ENCODE measurements at regions not wholly inside any gene's neighbourhood (a gene's known extent, or its start where the extent isn't known, plus 50 kb on each side); places are given as distances from the start of the nearest gene placed in this dataset.
A peak's percentile ranks its signal among the peaks of the same experiment; 100 is the strongest.

DNA sequence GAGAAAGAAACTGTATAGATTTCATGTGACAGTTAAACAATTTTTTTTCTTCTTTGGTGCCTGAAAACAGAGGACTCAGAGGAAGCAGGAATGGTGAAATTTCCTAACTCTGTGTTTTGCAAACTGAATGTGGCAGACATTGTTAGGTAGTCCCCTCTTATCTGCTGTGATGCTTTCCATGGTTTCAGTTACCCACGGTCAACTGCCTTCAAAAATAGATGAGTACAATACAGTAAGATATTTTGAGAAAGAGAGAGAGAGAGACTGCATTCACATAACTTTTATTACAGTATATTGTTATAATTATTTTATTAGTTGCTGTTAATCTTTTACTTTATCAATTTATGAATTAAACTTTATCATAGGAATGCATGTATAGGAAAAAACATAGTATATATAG lies 627.2 kb downstream of the CCDC171 start:
- H3K27me3 ChIP-seq (replicated peaks): no peaks in the 10 kb centered on the region
- no peak overlapping the region for H3K4me3 ChIP-seq
- no peak for DNase-seq (ENCODE audit: low read depth in 1 of 2, low spot score in 2 of 2)
- no peaks in the 10 kb centered on the region for H3K9me3 ChIP-seq (replicated peaks)
- H3K36me3 ChIP-seq: no peaks in the 10 kb centered on the region
- H3K4me1 ChIP-seq (replicated peaks): no peaks in the 10 kb centered on the region
- no peak overlapping the region for H3K27ac ChIP-seq

GRCh38 chr9:16180546-16180945 lies 627.7 kb downstream of the CCDC171 start:
- Histone ChIP-seq H3K27me3 (replicated peaks) (no peaks in the 10 kb centered on the region), H3K4me3 (no peak overlapping the region), H3K27ac (no peak overlapping the region), H3K36me3 (no peaks in the 10 kb centered on the region), H3K4me1 (replicated peaks) (no peaks in the 10 kb centered on the region), H3K9me3 (replicated peaks) (no peaks in the 10 kb centered on the region)
- no peak for DNase-seq (ENCODE audit: low read depth in 1 of 2, low spot score in 2 of 2)

DNA sequence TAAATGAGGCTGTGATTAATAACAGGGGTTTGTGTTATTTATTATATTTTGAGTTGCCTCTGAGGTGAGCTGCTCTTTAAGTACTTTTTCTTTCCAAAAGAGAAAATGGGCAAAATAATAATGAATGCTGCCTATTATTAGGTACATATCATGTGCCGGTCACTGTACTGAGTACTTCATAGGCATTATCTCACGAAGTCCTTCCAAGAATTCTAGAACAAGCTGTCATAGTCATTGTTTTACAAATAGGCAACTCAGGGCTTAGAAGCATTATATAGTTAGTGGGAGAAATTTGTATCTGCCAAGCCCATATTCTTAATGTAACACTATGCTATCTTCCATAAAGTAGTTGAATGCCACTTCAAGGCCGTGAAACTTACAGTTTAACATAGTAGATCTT lies 628.7 kb downstream of the CCDC171 start:
- no peaks in the 10 kb centered on the region for H3K36me3 ChIP-seq
- no peak for DNase-seq (ENCODE audit: low read depth in 1 of 2, low spot score in 2 of 2)
- H3K27me3 ChIP-seq (replicated peaks): no peaks in the 10 kb centered on the region
- H3K27ac ChIP-seq: no peak overlapping the region
- H3K9me3 ChIP-seq (replicated peaks): no peaks in the 10 kb centered on the region
- H3K4me1 ChIP-seq (replicated peaks): no peaks in the 10 kb centered on the region
- no peak overlapping the region for H3K4me3 ChIP-seq

DNA sequence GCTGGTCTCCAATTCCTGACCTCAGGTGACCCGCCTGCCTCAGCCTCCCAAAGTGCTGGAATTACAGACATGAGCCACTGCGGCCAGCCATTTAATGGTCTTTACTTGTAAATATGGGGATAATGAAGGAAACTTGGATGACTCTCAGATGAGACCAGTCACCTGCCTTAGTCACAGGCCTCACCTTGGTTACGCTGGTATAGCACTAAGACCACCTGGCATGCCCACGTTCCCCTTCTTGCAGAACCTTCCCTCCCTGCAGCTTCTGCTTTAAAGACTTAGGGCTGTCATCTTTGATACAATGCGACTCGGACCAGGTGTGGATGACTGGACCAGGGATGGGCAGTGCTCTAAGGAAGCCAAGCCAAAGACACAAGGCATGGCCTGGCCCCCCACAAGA lies 629.9 kb downstream of the CCDC171 start:
- Histone ChIP-seq H3K36me3 (no peaks in the 10 kb centered on the region), H3K4me1 (replicated peaks) (no peaks in the 10 kb centered on the region), H3K9me3 (replicated peaks) (no peaks in the 10 kb centered on the region), H3K4me3 (no peak overlapping the region), H3K27me3 (replicated peaks) (no peaks in the 10 kb centered on the region), H3K27ac (no peak overlapping the region)
- no peak for DNase-seq (ENCODE audit: low read depth in 1 of 2, low spot score in 2 of 2)

GRCh38 chr9:16184964-16185646 lies 632.3 kb downstream of the CCDC171 start:
- Histone ChIP-seq H3K27me3 (replicated peaks) (no peaks in the 10 kb centered on the region), H3K4me3 (no peak overlapping the region), H3K27ac (no peak overlapping the region), H3K4me1 (replicated peaks) (no peaks in the 10 kb centered on the region), H3K9me3 (replicated peaks) (no peaks in the 10 kb centered on the region), H3K36me3 (no peaks in the 10 kb centered on the region)
- DNase-seq (ENCODE audit: low read depth in 1 of 2, low spot score in 2 of 2): no peak

GRCh38 chr9:16191191-16191590 lies 638.3 kb downstream of the CCDC171 start:
- Histone ChIP-seq H3K36me3 (no peaks in the 10 kb centered on the region), H3K27ac (peak overlapping the region; percentile 39), H3K9me3 (replicated peaks) (no peaks in the 10 kb centered on the region), H3K27me3 (replicated peaks) (no peaks in the 10 kb centered on the region), H3K4me3 (no peak overlapping the region), H3K4me1 (replicated peaks) (peaks cover 34% of the 10 kb centered on the region)
- DNase-seq (ENCODE audit: low read depth in 1 of 2, low spot score in 2 of 2): no peak

DNA sequence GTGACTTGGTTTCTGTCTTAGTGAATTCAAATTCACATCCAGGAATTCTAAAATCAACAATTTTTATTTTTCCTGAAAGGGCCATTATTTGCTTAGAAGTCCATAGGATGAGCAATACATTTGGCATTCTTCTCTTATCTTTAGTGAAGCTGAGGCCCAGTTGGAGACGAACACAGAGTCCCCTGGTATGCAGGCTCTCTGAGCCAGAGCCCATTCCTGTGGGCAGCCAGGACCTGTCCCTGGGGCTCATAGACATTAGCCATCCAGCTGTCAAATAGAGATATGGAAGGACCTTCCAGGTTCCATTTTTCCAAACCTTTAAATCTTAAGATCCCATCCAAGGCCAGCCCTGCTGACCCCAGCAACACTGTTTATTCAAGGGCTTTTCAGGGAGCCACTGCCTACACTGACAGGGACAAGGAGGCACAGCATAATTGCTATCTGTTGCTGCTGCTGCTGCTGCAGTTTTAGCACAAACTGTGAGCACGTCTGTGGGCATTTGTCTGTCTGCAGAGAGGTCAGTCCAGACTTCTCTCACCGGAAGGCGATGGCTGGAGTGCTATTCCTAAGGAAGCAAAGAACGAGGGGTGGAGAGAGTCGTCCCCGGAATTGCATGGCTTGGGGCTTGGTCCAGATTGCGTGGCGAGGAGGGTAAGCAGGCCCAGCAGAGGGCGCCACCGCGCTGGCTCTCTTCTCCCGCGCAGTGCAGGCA lies 639.0 kb downstream of the CCDC171 start:
- peak overlapping the region; percentile 39; the same call in 1 of the 2 replicates for H3K27ac ChIP-seq
- no peaks in the 10 kb centered on the region for H3K36me3 ChIP-seq
- H3K4me3 ChIP-seq: no peak overlapping the region
- H3K27me3 ChIP-seq (replicated peaks): no peaks in the 10 kb centered on the region
- peaks cover 41% of the 10 kb centered on the region for H3K4me1 ChIP-seq (replicated peaks)
- no peaks in the 10 kb centered on the region for H3K9me3 ChIP-seq (replicated peaks)
- DNase-seq (ENCODE audit: low read depth in 1 of 2, low spot score in 2 of 2): peak; percentile 76 to 79

DNA sequence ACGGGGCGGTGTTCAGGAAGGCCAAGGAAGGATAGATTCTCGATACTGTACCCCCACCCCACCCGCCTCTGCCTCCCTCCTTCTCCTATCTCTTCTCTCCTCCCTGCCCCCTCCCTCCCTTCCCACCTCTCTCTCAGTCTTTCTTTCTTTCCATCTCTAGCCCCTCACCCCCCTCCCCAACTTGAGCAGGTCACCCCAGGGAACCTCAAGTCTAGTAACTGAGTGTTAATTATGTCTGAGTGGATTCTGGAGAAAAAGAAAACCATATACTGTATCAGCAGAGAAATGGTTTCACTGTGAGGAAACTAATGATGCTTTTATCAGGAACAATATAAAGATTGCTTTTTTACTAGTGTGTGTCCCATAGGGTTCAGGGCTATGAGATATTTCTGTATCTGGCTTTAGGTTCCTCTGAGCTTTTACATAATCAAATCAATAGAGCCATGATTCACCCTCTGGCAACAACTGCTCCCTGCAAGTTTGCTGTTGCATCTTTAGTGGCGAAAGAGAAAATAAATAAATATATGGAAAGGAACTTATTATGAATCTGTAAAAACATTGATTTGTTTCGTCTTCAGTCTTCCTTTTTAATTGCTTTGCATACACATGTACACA lies 639.7 kb downstream of the CCDC171 start:
- H3K27ac ChIP-seq: peak overlapping the region; percentile 28
- peak in 1 of 2 experiments; percentile 23 for DNase-seq (ENCODE audit: low read depth in 1 of 2, low spot score in 2 of 2)
- H3K9me3 ChIP-seq (replicated peaks): no peaks in the 10 kb centered on the region
- H3K36me3 ChIP-seq: no peaks in the 10 kb centered on the region
- H3K4me1 ChIP-seq (replicated peaks): peaks cover 47% of the 10 kb centered on the region
- H3K27me3 ChIP-seq (replicated peaks): no peaks in the 10 kb centered on the region
- no peak overlapping the region for H3K4me3 ChIP-seq

DNA sequence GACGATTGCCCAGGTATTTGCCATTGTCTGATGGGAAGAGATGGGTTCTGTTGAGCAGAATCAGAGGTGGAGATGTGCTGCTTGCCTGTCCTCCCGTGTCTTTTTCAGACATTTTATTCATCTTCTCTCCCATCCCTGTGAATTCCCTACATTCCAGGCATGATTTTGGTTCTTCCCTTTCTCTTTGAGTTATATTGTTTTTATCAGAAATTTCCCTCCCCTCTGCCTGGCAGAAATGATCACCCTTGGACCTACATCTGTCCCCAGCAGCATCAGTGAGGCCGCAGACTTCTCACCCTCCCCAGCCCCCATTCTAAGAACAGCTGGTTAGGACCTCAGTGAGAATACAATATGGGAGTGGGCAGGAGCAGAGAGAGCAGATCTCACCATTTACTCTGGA lies 640.2 kb downstream of the CCDC171 start:
- no peaks in the 10 kb centered on the region for H3K27me3 ChIP-seq (replicated peaks)
- H3K4me3 ChIP-seq: no peak overlapping the region
- peak overlapping the region; percentile 28 for H3K27ac ChIP-seq
- H3K4me1 ChIP-seq (replicated peaks): peaks cover 51% of the 10 kb centered on the region
- no peaks in the 10 kb centered on the region for H3K36me3 ChIP-seq
- peak in 1 of 2 experiments; percentile 26 for DNase-seq (ENCODE audit: low read depth in 1 of 2, low spot score in 2 of 2)
- H3K9me3 ChIP-seq (replicated peaks): no peaks in the 10 kb centered on the region

DNA sequence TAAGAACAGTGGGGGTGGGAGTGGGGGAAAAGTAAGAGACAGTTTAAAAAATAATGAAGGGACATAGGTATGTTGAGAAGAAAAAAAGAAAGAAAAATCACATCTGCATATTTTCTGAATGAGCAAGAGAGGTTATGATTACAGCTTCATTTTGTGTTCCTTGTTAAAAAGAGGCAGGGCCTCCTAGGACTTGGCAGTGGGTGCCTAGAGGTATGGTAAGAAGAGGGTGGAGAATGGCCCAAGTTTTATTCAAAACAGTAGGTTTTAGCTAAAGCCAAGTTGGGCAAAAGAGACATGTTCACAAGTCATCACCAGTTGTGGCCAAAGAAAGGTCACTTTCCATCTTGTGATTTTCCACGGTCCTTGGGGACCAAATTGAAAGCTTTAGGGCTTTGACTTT lies 643.4 kb downstream of the CCDC171 start:
- DNase-seq (ENCODE audit: low read depth in 1 of 2, low spot score in 2 of 2): no peak
- H3K27me3 ChIP-seq (replicated peaks): no peaks in the 10 kb centered on the region
- H3K36me3 ChIP-seq: no peaks in the 10 kb centered on the region
- peaks cover 51% of the 10 kb centered on the region for H3K4me1 ChIP-seq (replicated peaks)
- H3K9me3 ChIP-seq (replicated peaks): no peaks in the 10 kb centered on the region
- no peak overlapping the region for H3K27ac ChIP-seq
- H3K4me3 ChIP-seq: no peak overlapping the region

- H3K4me3 ChIP-seq: 0 out of 2 replicates have a peak overlapping the region, but pooled peaks have one; percentile 11
- DNase-seq (ENCODE audit: low read depth in 1 of 2, low spot score in 2 of 2): peak; percentile 51 to 62
- peak overlapping the region; percentile 55 for H3K27ac ChIP-seq
- H3K36me3 ChIP-seq: no peaks in the 10 kb centered on the region
- no peaks in the 10 kb centered on the region for H3K27me3 ChIP-seq (replicated peaks)
- H3K4me1 ChIP-seq (replicated peaks): peaks cover 46% of the 10 kb centered on the region
- no peaks in the 10 kb centered on the region for H3K9me3 ChIP-seq (replicated peaks)
Measured at GRCh38 chr9:16197578-16198370, 644.9 kb downstream of the CCDC171 start.

GRCh38 chr9:16198996-16199395 lies 646.2 kb downstream of the CCDC171 start:
- H3K27me3 ChIP-seq (replicated peaks): no peaks in the 10 kb centered on the region
- no peaks in the 10 kb centered on the region for H3K9me3 ChIP-seq (replicated peaks)
- no peak for DNase-seq (ENCODE audit: low read depth in 1 of 2, low spot score in 2 of 2)
- no peaks in the 10 kb centered on the region for H3K36me3 ChIP-seq
- no peak overlapping the region for H3K27ac ChIP-seq
- H3K4me3 ChIP-seq: no peak overlapping the region
- peaks cover 47% of the 10 kb centered on the region for H3K4me1 ChIP-seq (replicated peaks)

DNA sequence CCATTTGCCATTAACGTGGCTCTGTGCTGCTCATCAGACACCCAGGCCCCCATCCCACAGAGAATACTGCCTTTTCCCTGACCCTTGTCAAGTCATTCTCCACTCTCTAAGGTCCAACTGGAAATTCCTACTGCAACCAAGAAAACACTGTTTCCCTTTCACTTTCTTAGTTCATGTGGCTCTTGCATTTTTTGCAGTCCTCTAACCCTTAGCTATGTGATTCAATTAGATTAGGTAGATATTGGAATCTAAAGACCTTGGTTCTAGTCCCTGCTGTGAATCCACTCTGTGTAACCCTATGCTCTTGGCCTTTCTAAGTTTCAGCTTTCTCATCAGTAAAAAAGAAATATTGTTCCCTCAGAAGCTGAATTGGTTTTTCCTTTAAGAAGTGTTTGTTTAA lies 649.4 kb downstream of the CCDC171 start:
- H3K4me1 ChIP-seq (replicated peaks): peaks cover 42% of the 10 kb centered on the region
- H3K27me3 ChIP-seq (replicated peaks): no peaks in the 10 kb centered on the region
- peak overlapping the region; percentile 64; the same call in 1 of the 2 replicates for H3K27ac ChIP-seq
- H3K36me3 ChIP-seq: no peaks in the 10 kb centered on the region
- H3K4me3 ChIP-seq: no peak overlapping the region
- peak in 1 of 2 experiments; percentile 6 for DNase-seq (ENCODE audit: low read depth in 1 of 2, low spot score in 2 of 2)
- no peaks in the 10 kb centered on the region for H3K9me3 ChIP-seq (replicated peaks)

Data from SJSA1 (cell line).